ENCODE measurements at regions not wholly inside any gene's neighbourhood (a gene's known extent, or its start where the extent isn't known, plus 50 kb on each side); places are given as distances from the start of the nearest gene placed in this dataset.

- TF ChIP-seq CTCF (IDR thresholded peaks at IDR 0.05) (no peak), POLR2A (IDR thresholded peaks at IDR 0.05) (no peak)
These were observed 171.4 kb downstream of the CNTN3 start for GRCh38 chr3:74443102-74443501.

Data from Peyer's patch (tissue), 4 donors.